Tibial nerve (tissue), 4 donors: ENCODE measurements at regions not wholly inside any gene's neighbourhood (a gene's known extent, or its start where the extent isn't known, plus 50 kb on each side); places are given as distances from the start of the nearest gene placed in this dataset.

Experiments
- DNase-seq, 2 donors: peaks; one replicate each; pipeline ENCODE4 v3.0.0-alpha.2; 2019; ENCODE audit warnings: low spot score in 2 of 2
- H3K27ac ChIP-seq, 4 donors: fragments of 200-600 bp; sonication (generic) in 3 of 4; one replicate each; pipeline ENCODE4 v1.5.1; 2017 to 2019; ENCODE audit warnings: mild to moderate bottlenecking in 1 of 4
- H3K27me3 ChIP-seq, 2 donors: fragments of 200-600 bp; sonication (generic) in 1 of 2; one replicate each; pipeline versions ENCODE4 v1.5.1 to v1.6.0; 2017 to 2019
- H3K36me3 ChIP-seq, 3 donors: fragments of 200-600 bp; sonication (generic); one replicate each; pipeline ENCODE4 v1.5.1; 2018 to 2019
- H3K4me1 ChIP-seq, 4 donors: fragments of 200-600 bp; sonication (generic) in 3 of 4; one replicate each; pipeline ENCODE4 v1.5.1; 2017 to 2019
- H3K4me3 ChIP-seq, 4 donors: fragments of 200-600 bp; sonication (generic) in 3 of 4; one replicate each; pipeline ENCODE4 v1.5.1; 2017 to 2019; ENCODE audit warnings: mild to moderate bottlenecking in 1 of 4, moderate library complexity in 1 of 4
- H3K9me3 ChIP-seq, 4 donors: fragments of 200-600 bp; sonication (generic) in 3 of 4; one replicate each; pipeline ENCODE4 v1.5.1; 2017 to 2019
- CTCF ChIP-seq, 5 experiments: fragments of 200-600 bp in 3 of 5; fragments of 450-650 bp in 2 of 5; sonication (generic) in 3 of 5; IDR thresholded peaks; one replicate each; pipeline ENCODE4 v1.5.1; 2016 to 2019; ENCODE audit warnings: antibody characterized with exemption in 5 of 5, mild to moderate bottlenecking in 3 of 5, moderate library complexity in 2 of 5
- EP300 ChIP-seq, 2 donors: sonication (generic); formaldehyde crosslinking; IDR thresholded peaks; one replicate each; pipeline ENCODE4 v1.6.1; 2017; ENCODE audit warnings: antibody characterized with exemption in 2 of 2, mild to moderate bottlenecking in 1 of 2
- POLR2A ChIP-seq, 2 donors: fragments of 450-650 bp; IDR thresholded peaks; one replicate each; pipeline ENCODE4 v1.6.1; 2017; ENCODE audit warnings: antibody characterized with exemption in 2 of 2, mild to moderate bottlenecking in 2 of 2, moderate library complexity in 2 of 2
- WGBS, 2 donors: methylation state at CpG; one replicate each; pipeline ENCODE4 v1.1.5; 2018; 5-methylcytosine and 5-hydroxymethylcytosine counted together

GRCh38 chr6:139438775-139439174, 64.3 kb upstream of the CITED2 start:
- H3K36me3 ChIP-seq: no peaks in the 10 kb centered on the region
- no peak overlapping the region for H3K27ac ChIP-seq
- no peaks in the 10 kb centered on the region for H3K9me3 ChIP-seq
- 90 to 95% methylated on average over 5 of the region's 5 CpGs for WGBS, 2 donors
- H3K27me3 ChIP-seq: no peaks in the 10 kb centered on the region
- no peak for DNase-seq
- no peak for TF ChIP-seq POLR2A (IDR thresholded peaks at IDR 0.05)
- no peak for TF ChIP-seq EP300 (IDR thresholded peaks at IDR 0.05)
- no peak for TF ChIP-seq CTCF (IDR thresholded peaks at IDR 0.05)
- no peak overlapping the region for H3K4me3 ChIP-seq
- H3K4me1 ChIP-seq: peaks cover 0 to 5% (median 2%) of the 10 kb centered on the region in 4 donors

GRCh38 chr6:139436957-139437348, 62.5 kb upstream of the CITED2 start:
- Histone ChIP-seq H3K27ac (peak overlapping the region in 2 of 4 donors; percentile 29 to 50), H3K4me1 (peaks cover 0 to 4% (median 0%) of the 10 kb centered on the region in 4 donors), H3K9me3 (peaks cover 0 to under 1% (median 0%) of the 10 kb centered on the region in 4 donors), H3K4me3 (no peak overlapping the region), H3K27me3 (no peaks in the 10 kb centered on the region), H3K36me3 (no peaks in the 10 kb centered on the region)
- TF ChIP-seq POLR2A (IDR thresholded peaks at IDR 0.05) (no peak), EP300 (IDR thresholded peaks at IDR 0.05) (no peak), CTCF (IDR thresholded peaks at IDR 0.05) (no peak)
- WGBS, 2 donors: 92 to 93% methylated on average over 3 of the region's 3 CpGs
- no peak for DNase-seq

DNA sequence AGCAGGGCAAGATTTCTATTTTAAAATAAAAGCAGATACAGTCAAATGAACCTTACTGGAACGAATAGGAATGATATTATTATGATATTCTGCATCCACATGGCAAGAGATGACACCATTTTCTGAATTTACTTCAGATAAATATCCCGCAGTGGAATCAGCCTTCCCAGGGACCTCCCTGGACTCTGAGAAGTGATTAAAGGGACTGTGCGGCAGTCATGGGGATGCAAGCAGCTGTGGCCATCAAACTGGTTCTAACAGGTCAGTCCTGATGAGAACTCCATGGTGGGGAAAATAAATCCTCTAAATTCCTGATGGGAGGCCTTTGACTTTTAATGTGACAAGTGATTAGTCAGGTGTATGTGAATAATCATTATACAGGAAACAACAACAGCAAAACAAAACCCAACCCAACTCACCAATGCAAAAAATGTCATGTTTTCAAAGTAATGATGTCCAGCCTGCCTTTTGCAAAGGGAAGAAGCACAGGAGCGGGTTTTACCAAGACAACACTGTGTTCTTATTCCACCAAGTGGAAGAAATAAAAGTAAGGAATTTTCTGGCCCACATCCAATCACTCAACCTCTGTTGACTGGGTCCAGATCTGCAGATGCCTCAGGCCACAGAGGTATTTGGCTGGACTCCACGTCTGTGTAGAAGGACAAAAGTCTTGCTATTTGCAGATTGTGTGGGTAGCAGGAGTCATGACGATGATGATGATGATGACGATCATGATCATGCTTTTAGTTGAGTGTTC, 61.9 kb upstream of the CITED2 start:
- WGBS, 2 donors: 47 to 64% methylated on average over 7 of the region's 7 CpGs
- Histone ChIP-seq H3K36me3 (no peaks in the 10 kb centered on the region), H3K9me3 (peaks cover 0 to 6% (median 0%) of the 10 kb centered on the region in 4 donors), H3K27ac (peak overlapping the region in 2 of 4 donors; percentile 29 to 50), H3K4me1 (peaks cover 0 to 4% (median 0%) of the 10 kb centered on the region in 4 donors), H3K27me3 (no peaks in the 10 kb centered on the region), H3K4me3 (no peak overlapping the region)
- DNase-seq: no peak
- TF ChIP-seq POLR2A (IDR thresholded peaks at IDR 0.05) (no peak), EP300 (IDR thresholded peaks at IDR 0.05) (peak in 1 of 2 donors; percentile 24), CTCF (IDR thresholded peaks at IDR 0.05) (no peak)

DNA sequence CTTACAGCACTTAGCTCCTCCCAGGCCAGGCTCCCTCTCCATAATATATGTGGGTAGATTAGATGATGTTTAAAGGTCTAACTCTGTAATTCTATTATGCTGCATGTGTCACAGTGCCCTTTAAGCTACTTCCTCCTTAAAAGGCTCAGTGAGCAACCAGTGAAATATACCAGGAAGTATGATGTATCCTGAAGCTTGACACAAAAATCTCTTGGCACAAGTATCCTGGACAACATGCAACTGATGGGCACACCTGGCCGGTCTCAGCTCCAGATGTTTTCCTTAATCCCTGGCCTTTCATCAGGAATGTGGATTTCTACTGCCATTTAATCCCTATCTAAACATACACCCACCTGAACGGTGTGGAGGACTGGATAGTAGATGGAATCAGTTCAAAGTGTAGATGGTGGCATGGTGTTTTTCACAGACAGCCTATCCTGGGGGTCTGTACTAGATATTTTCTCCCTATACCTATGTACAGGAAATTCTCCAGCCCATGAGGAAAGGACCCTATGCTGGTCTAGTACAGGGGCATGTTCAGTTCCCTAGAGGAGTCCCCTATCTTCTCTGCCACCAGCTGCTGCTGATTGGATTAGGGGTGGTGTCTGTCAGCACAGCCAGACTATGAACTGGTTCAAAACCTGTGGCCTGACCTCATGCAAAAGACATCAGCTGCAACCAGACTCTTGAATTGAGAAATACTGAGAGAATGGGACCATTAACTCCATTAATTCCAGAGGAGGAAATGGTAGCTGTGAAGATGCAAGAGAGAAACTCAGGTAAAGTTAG, 59.4 kb upstream of the CITED2 start:
- Histone ChIP-seq H3K27ac (no peak overlapping the region), H3K36me3 (no peaks in the 10 kb centered on the region), H3K27me3 (no peaks in the 10 kb centered on the region), H3K4me3 (no peak overlapping the region), H3K9me3 (peaks cover 0 to 6% (median 0%) of the 10 kb centered on the region in 4 donors), H3K4me1 (peaks cover 0 to 4% (median 0%) of the 10 kb centered on the region in 4 donors)
- WGBS, 2 donors: 61% methylated on average over 2 of the region's 2 CpGs
- no peak for DNase-seq
- TF ChIP-seq CTCF (IDR thresholded peaks at IDR 0.05): no peak

- Histone ChIP-seq H3K4me1 (no peaks in the 10 kb centered on the region), H3K9me3 (peaks cover 0 to 6% (median 0%) of the 10 kb centered on the region in 4 donors), H3K27me3 (no peaks in the 10 kb centered on the region), H3K27ac (no peak overlapping the region), H3K36me3 (no peaks in the 10 kb centered on the region), H3K4me3 (no peak overlapping the region)
- DNase-seq: no peak
- TF ChIP-seq POLR2A (IDR thresholded peaks at IDR 0.05) (no peak), EP300 (IDR thresholded peaks at IDR 0.05) (no peak), CTCF (IDR thresholded peaks at IDR 0.05) (no peak)
These were observed 57.1 kb upstream of the CITED2 start for GRCh38 chr6:139431602-139431956.
